Peyer's patch (tissue), 4 donors: ENCODE measurements at regions not wholly inside any gene's neighbourhood (a gene's known extent, or its start where the extent isn't known, plus 50 kb on each side); places are given as distances from the start of the nearest gene placed in this dataset.

Experiments used
- DNase-seq, 3 donors: peaks; one replicate each; pipeline ENCODE4 v3.0.0-alpha.2; 2017 to 2019
- H3K27ac ChIP-seq, 4 donors: fragments of 200-600 bp; sonication (generic); one replicate each; pipeline ENCODE4 v1.5.1; 2016 to 2019
- H3K27me3 ChIP-seq, 2 donors: fragments of 200-600 bp; sonication (generic); one replicate each; pipeline ENCODE4 v1.5.1; 2019
- H3K36me3 ChIP-seq, 3 donors: fragments of 200-600 bp; sonication (generic); one replicate each; pipeline ENCODE4 v1.5.1; 2016 to 2019
- H3K4me1 ChIP-seq, 4 donors: fragments of 200-600 bp; sonication (generic); one replicate each; pipeline ENCODE4 v1.5.1; 2016 to 2019
- H3K4me3 ChIP-seq, 4 donors: fragments of 200-600 bp; sonication (generic); 1 replicate in 3 of 4; 2 replicates in 1 of 4; pipeline ENCODE4 v1.5.1; 2016 to 2019; ENCODE audit warnings: mild to moderate bottlenecking in 1 of 4
- H3K9me3 ChIP-seq, 4 donors: fragments of 200-600 bp; sonication (generic); one replicate each; pipeline ENCODE4 v1.5.1; 2016 to 2019; ENCODE audit warnings: mild to moderate bottlenecking in 1 of 4
- POLR2A ChIP-seq, 2 donors: fragments of 450-650 bp; IDR thresholded peaks; one replicate each; pipeline ENCODE4 v1.5.1; 2017; ENCODE audit warnings: antibody characterized with exemption in 2 of 2, mild to moderate bottlenecking in 2 of 2, moderate library complexity in 2 of 2
- TF ChIP-seq, protein P1 (sequence below), 6 experiments: fragments of 450-650 bp in 4 of 6; fragments of 200-600 bp in 2 of 6; sonication (generic) in 1 of 6; IDR thresholded peaks; one replicate each; pipeline ENCODE4 v1.5.1; 2017 to 2019; ENCODE audit warnings: antibody characterized with exemption in 6 of 6, mild to moderate bottlenecking in 3 of 6, moderate library complexity in 1 of 6

DNA sequence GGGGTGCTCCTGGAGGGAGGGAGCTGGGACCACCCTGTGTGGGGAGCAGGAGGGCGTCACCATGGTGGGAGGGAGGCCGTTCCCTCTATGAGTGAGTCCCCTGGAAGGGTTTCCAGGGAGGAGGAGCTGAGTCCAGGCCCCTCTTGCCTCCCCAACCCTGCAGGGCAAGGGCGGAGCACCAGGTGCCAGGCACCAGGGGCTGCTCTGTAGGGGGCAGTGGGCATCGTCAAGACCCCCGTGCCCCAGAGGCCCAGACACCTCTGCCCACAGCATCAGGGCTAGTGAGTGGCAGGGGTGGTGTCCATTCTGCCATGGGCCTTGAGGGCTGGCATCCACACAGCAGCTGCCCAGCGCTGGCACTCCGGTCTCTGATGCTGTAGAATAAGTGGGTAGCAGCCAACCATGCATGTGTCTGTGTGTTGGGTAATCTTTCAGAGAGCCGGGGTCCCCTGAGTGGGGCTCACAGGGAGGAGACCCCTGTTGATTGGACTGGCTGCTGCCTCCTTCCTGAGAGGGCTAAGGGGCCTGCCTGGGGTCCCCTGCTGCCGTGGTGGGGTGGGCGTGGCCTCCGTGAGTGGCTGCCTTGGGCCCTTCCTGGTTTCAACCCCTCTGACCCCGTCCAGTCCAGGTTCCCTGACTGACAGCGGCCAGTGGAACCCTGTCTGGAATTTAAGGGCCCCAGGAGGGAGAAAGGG, 72.7 kb upstream of the RNU6ATAC start:
- Histone ChIP-seq H3K9me3 (peaks cover 0 to 3% (median 0%) of the 10 kb centered on the region in 4 donors), H3K4me3 (no peak overlapping the region), H3K27ac (no peak overlapping the region), H3K27me3 (no peaks in the 10 kb centered on the region), H3K4me1 (no peaks in the 10 kb centered on the region), H3K36me3 (no peaks in the 10 kb centered on the region)
- no peak for TF ChIP-seq POLR2A (IDR thresholded peaks at IDR 0.05)
- TF ChIP-seq, protein P1, sequence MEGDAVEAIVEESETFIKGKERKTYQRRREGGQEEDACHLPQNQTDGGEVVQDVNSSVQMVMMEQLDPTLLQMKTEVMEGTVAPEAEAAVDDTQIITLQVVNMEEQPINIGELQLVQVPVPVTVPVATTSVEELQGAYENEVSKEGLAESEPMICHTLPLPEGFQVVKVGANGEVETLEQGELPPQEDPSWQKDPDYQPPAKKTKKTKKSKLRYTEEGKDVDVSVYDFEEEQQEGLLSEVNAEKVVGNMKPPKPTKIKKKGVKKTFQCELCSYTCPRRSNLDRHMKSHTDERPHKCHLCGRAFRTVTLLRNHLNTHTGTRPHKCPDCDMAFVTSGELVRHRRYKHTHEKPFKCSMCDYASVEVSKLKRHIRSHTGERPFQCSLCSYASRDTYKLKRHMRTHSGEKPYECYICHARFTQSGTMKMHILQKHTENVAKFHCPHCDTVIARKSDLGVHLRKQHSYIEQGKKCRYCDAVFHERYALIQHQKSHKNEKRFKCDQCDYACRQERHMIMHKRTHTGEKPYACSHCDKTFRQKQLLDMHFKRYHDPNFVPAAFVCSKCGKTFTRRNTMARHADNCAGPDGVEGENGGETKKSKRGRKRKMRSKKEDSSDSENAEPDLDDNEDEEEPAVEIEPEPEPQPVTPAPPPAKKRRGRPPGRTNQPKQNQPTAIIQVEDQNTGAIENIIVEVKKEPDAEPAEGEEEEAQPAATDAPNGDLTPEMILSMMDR (IDR thresholded peaks at IDR 0.05): no peak
- no peak for DNase-seq

DNA sequence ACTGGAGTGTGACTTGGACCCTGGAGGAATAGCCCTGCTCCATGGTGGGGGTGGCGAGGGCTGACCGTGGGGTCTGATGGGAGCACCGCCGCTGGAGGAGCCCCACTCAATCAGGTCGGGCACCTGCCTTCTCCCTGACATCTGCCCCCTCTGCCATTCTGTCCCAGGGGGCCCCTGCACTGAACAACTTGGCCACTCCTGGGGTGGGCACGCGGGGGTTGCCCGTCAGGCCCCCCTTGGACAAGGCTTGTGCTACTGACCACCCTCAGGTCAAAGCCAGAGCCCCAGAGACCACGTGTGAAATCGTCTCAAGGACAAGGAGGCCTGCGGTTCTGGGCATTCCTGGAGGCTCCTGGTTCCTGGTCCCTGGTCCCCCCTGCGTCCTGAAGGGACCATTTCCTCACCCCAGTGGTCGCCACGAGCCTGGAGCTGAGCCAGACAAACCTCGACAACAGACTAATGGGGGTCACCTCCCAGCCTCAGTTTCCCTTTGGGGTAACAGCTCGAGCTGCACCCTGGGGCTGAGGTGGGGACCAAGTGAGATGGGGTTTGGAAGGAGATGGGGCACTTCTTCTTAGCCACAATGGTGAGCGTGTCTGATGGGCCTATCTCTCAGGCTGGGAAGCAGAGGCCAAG, 73.4 kb upstream of the RNU6ATAC start:
- no peaks in the 10 kb centered on the region for H3K36me3 ChIP-seq
- no peaks in the 10 kb centered on the region for H3K9me3 ChIP-seq
- no peaks in the 10 kb centered on the region for H3K27me3 ChIP-seq
- no peak for TF ChIP-seq POLR2A (IDR thresholded peaks at IDR 0.05)
- TF ChIP-seq, protein P1 (IDR thresholded peaks at IDR 0.05): no peak
- no peak for DNase-seq
- no peak overlapping the region for H3K27ac ChIP-seq
- no peaks in the 10 kb centered on the region for H3K4me1 ChIP-seq
- no peak overlapping the region for H3K4me3 ChIP-seq

DNA sequence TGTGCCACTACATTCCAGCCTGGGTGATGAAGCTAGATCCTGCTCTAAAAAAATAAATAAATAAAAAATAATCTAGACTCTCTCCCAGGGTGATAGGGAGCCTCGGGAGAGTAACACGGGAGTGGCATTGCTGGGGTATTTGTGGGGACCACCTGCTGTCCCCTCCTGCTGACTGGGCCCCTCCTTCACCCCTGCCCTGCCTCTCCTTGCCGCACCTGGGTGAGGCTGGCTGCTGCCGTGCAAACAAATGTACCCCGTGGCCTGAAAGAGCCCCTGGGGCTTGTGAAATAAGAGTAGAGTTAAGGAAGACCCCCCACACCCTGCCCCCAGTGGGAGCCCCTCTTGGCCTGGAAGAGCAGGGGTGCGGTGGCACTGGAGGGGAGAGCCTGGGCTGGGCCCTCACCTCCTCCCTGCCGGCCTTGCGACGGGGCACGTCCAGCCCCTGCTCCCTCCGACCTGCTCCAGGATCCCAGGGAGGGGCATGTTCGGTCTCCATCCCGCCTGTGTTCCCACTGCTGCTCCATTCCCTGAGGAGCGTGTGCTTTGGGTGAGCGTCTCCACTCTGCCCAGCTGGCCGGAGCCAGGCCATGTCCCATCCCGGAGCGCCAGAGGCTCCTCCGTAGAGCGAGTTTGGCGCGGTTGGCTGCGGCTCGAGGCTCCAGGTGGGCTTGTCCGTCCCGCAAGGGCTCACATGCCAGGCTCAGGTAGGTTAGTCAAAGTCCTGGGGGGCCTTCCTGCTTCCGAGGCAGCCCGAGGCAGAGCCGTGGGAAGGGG, 75.0 kb upstream of the RNU6ATAC start:
- no peak overlapping the region for H3K4me3 ChIP-seq
- no peaks in the 10 kb centered on the region for H3K36me3 ChIP-seq
- H3K9me3 ChIP-seq: no peaks in the 10 kb centered on the region
- H3K4me1 ChIP-seq: peaks cover 0 to 6% (median 2%) of the 10 kb centered on the region in 4 donors
- H3K27me3 ChIP-seq: no peaks in the 10 kb centered on the region
- no peak for DNase-seq
- H3K27ac ChIP-seq: no peak overlapping the region
- TF ChIP-seq POLR2A (IDR thresholded peaks at IDR 0.05): no peak
- TF ChIP-seq, protein P1 (IDR thresholded peaks at IDR 0.05): no peak

DNA sequence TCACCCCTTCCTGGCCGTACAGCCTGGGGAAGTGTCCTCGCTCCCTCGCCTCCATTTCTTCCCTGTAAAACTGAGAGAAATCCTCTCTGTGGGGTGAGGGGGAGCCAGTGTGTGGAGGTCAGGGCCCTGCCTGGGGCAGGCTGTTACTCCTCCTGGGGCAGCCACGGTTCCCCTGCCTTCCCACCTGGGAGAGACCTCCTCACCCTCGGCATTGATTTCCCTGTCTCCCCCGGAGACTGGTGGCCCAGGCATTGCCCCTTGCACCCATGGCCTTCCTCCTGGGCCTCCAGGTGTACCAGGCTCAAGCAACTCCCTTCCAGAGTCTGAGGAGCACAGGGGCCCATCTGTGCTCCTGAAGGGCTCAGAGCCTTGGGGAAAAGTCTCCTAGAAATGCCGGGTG, 75.6 kb upstream of the RNU6ATAC start:
- TF ChIP-seq, protein P1 (IDR thresholded peaks at IDR 0.05): no peak
- TF ChIP-seq POLR2A (IDR thresholded peaks at IDR 0.05): no peak
- Histone ChIP-seq H3K27me3 (no peaks in the 10 kb centered on the region), H3K4me3 (no peak overlapping the region)

DNA sequence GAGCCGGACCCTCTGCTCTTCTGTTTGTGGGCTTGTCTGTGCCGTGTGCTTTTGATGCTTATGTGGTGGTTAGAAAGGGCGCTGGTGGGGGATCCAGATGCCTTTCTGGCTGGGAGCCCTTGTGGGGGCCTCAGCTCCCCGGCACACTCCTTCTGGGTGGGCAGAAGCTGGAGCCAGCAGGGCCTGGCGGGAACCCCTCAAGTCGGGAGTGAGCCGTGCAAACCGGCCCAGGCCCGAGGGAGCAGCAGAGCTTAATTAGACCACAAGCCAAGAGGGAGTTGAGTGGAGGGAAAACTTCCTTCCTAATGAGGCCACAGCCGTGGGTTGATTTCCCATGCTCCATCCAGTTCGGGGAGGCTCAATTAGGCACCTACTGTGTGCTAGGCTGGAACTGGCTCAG, 76.0 kb upstream of the RNU6ATAC start:
- H3K27me3 ChIP-seq: no peaks in the 10 kb centered on the region
- H3K27ac ChIP-seq: no peak overlapping the region
- no peaks in the 10 kb centered on the region for H3K36me3 ChIP-seq
- no peaks in the 10 kb centered on the region for H3K9me3 ChIP-seq
- no peak overlapping the region for H3K4me3 ChIP-seq
- H3K4me1 ChIP-seq: peaks cover 0 to 6% (median 2%) of the 10 kb centered on the region in 4 donors
- DNase-seq: no peak
- TF ChIP-seq POLR2A (IDR thresholded peaks at IDR 0.05): no peak
- TF ChIP-seq, protein P1 (IDR thresholded peaks at IDR 0.05): no peak

More for the DNA sequence above, 75.6 kb upstream of the RNU6ATAC start:
- DNase-seq: no peak
- Histone ChIP-seq H3K4me1 (peaks cover 0 to 6% (median 2%) of the 10 kb centered on the region in 4 donors), H3K9me3 (no peaks in the 10 kb centered on the region), H3K27ac (no peak overlapping the region), H3K36me3 (no peaks in the 10 kb centered on the region)
